Sigmoid colon (tissue), 6 donors: ENCODE measurements at regions not wholly inside any gene's neighbourhood (a gene's known extent, or its start where the extent isn't known, plus 50 kb on each side); places are given as distances from the start of the nearest gene placed in this dataset.

ENCODE experiments used
- DNase-seq: peaks from one replicate; pipeline ENCODE4 v3.0.0-alpha.2; 2019
- H3K27ac ChIP-seq, 4 donors: fragments of 200-600 bp; sonication (generic); one replicate each; pipeline ENCODE4 v1.5.1; 2016 to 2019; ENCODE audit warnings: mild to moderate bottlenecking in 1 of 4
- H3K27me3 ChIP-seq, 3 donors: fragments of 200-600 bp; sonication (generic); one replicate each; pipeline ENCODE4 v1.5.1; 2019; ENCODE audit warnings: mild to moderate bottlenecking in 1 of 3
- H3K36me3 ChIP-seq, 4 donors: fragments of 200-600 bp; sonication (generic); one replicate each; pipeline ENCODE4 v1.5.1; 2016 to 2019
- H3K4me1 ChIP-seq, 4 donors: fragments of 200-600 bp; sonication (generic); one replicate each; pipeline ENCODE4 v1.5.1; 2017 to 2019
- H3K4me3 ChIP-seq, 4 donors: fragments of 200-600 bp; sonication (generic); one replicate each; pipeline ENCODE4 v1.5.1; 2017 to 2019; ENCODE audit warnings: mild to moderate bottlenecking in 2 of 4, moderate library complexity in 1 of 4
- H3K9me3 ChIP-seq, 4 donors: fragments of 200-600 bp in 3 of 4; sonication (generic) in 3 of 4; one replicate each; pipeline versions ENCODE4 v1.5.1 to v1.6.1; 2013 to 2019
- EP300 ChIP-seq, 4 donors: sonication (generic); formaldehyde crosslinking; IDR thresholded peaks; one replicate each; pipeline ENCODE4 v1.6.1; 2017; ENCODE audit warnings: antibody characterized with exemption in 4 of 4
- POLR2A ChIP-seq, 2 donors: fragments of 450-650 bp; IDR thresholded peaks; one replicate each; pipeline ENCODE4 v1.6.1; 2016; ENCODE audit warnings: antibody characterized with exemption in 2 of 2, mild to moderate bottlenecking in 2 of 2, moderate library complexity in 2 of 2
- POLR2AphosphoS5 ChIP-seq, 4 donors: sonication (generic); formaldehyde crosslinking; IDR thresholded peaks; one replicate each; pipeline ENCODE4 v1.6.1; 2017; ENCODE audit warnings: antibody characterized with exemption in 4 of 4
- WGBS, 2 donors: extraction: QIAGEN DNeasy Blood & Tissue Kit; methylation state at CpG; one replicate each; pipeline ENCODE4 v1.1.7; 2013; 5-methylcytosine and 5-hydroxymethylcytosine counted together
- intact Hi-C: fragments of 100-400 bp; cut with DNase I; formaldehyde crosslinking; loops from one replicate; pipeline ENCODE4 v1.15.1; 2023
- TF ChIP-seq, protein P1 (sequence below), 4 experiments: fragments of 450-650 bp in 3 of 4; fragments of 200-600 bp in 1 of 4; IDR thresholded peaks; one replicate each; pipeline ENCODE4 v1.5.1; 2016 to 2019; ENCODE audit warnings: antibody characterized with exemption in 4 of 4, mild to moderate bottlenecking in 3 of 4, moderate library complexity in 2 of 4
- donor health status: healthy with polysubstance abuse.
- donor health status: healthy.

DNA sequence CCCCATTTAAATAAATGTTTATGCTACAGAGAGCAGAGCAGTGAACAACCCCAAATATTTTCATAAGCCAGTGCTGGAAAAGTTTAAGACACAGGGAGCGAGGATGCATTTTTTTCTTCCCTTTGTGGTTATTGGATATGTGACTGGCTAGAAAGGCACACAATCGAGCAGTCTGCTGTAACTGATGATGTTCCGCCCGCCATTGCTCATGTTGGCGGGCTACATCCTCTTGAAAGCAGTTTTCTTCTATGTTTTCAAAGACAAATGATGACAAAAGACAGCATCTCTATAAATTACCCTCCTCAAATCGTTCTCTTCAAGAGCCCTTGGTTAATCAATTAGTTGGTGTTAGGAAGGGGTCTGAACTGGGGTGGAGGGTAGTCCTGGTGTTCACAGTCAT lies 269.8 kb downstream of the SKAP2 start:
- DNase-seq = no peak
- 72 to 82% methylated on average over 6 of the region's 6 CpGs for WGBS, 2 donors
- Histone ChIP-seq H3K4me3 (no peak overlapping the region), H3K4me1 (peaks cover 0 to 9% (median 4%) of the 10 kb centered on the region in 4 donors), H3K36me3 (no peaks in the 10 kb centered on the region), H3K9me3 (no peaks in the 10 kb centered on the region), H3K27ac (no peak overlapping the region), H3K27me3 (no peaks in the 10 kb centered on the region)
- no peak for TF ChIP-seq EP300 (IDR thresholded peaks at IDR 0.05)
- TF ChIP-seq POLR2A (IDR thresholded peaks at IDR 0.05) = no peak
- no peak for TF ChIP-seq POLR2AphosphoS5 (IDR thresholded peaks at IDR 0.05)
- TF ChIP-seq, protein P1, sequence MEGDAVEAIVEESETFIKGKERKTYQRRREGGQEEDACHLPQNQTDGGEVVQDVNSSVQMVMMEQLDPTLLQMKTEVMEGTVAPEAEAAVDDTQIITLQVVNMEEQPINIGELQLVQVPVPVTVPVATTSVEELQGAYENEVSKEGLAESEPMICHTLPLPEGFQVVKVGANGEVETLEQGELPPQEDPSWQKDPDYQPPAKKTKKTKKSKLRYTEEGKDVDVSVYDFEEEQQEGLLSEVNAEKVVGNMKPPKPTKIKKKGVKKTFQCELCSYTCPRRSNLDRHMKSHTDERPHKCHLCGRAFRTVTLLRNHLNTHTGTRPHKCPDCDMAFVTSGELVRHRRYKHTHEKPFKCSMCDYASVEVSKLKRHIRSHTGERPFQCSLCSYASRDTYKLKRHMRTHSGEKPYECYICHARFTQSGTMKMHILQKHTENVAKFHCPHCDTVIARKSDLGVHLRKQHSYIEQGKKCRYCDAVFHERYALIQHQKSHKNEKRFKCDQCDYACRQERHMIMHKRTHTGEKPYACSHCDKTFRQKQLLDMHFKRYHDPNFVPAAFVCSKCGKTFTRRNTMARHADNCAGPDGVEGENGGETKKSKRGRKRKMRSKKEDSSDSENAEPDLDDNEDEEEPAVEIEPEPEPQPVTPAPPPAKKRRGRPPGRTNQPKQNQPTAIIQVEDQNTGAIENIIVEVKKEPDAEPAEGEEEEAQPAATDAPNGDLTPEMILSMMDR (IDR thresholded peaks at IDR 0.05) = no peak
- intact Hi-C loops = no loop called here

- intact Hi-C loops = no loop called here
- 79 to 90% methylated on average over 2 of the region's 2 CpGs for WGBS, 2 donors
- TF ChIP-seq EP300 (IDR thresholded peaks at IDR 0.05) (no peak), POLR2A (IDR thresholded peaks at IDR 0.05) (no peak), POLR2AphosphoS5 (IDR thresholded peaks at IDR 0.05) (no peak)
- TF ChIP-seq, protein P1 (IDR thresholded peaks at IDR 0.05) = no peak
- DNase-seq = no peak
- no peak overlapping the region for H3K4me3 ChIP-seq
- H3K36me3 ChIP-seq = no peaks in the 10 kb centered on the region
- H3K4me1 ChIP-seq = peaks cover 0 to 2% (median 0%) of the 10 kb centered on the region in 4 donors
- H3K9me3 ChIP-seq = no peaks in the 10 kb centered on the region
- no peak overlapping the region for H3K27ac ChIP-seq
- H3K27me3 ChIP-seq = no peaks in the 10 kb centered on the region
These were observed 265.5 kb downstream of the SKAP2 start for GRCh38 chr7:26598867-26599266.

GRCh38 chr7:26599982-26600381 lies 264.4 kb downstream of the SKAP2 start:
- Histone ChIP-seq H3K27ac (no peak overlapping the region), H3K9me3 (no peaks in the 10 kb centered on the region), H3K27me3 (no peaks in the 10 kb centered on the region), H3K36me3 (no peaks in the 10 kb centered on the region), H3K4me1 (no peaks in the 10 kb centered on the region), H3K4me3 (no peak overlapping the region)
- TF ChIP-seq POLR2A (IDR thresholded peaks at IDR 0.05) = no peak
- no peak for DNase-seq
- intact Hi-C loops = no loop called here
- WGBS, 2 donors = 88 to 93% methylated on average over 7 of the region's 7 CpGs

DNA sequence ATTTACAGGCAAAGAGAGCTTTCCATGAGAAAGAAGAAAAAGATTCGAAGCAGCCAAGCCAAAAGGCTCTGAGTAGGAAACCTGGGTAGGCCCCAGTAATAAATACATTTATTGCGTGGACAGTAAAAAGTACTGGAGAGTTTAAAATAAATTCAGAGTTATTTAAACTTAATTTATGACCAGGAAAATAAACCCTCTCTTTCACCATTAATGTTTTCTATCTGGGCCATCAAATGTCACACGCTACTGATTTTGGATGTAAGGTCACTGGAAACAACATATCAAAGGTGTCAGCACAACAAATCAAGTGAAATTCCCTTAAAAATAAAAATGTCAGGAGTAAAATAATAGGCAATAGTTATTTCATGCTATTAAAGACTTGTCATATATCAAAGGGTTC lies 264.0 kb downstream of the SKAP2 start:
- H3K27ac ChIP-seq = no peak overlapping the region
- H3K36me3 ChIP-seq = no peaks in the 10 kb centered on the region
- no peaks in the 10 kb centered on the region for H3K27me3 ChIP-seq
- no peak for DNase-seq
- no peak for TF ChIP-seq EP300 (IDR thresholded peaks at IDR 0.05)
- TF ChIP-seq POLR2A (IDR thresholded peaks at IDR 0.05) = no peak
- TF ChIP-seq, protein P1 (IDR thresholded peaks at IDR 0.05) = no peak
- no peak for TF ChIP-seq POLR2AphosphoS5 (IDR thresholded peaks at IDR 0.05)
- H3K9me3 ChIP-seq = no peaks in the 10 kb centered on the region
- H3K4me3 ChIP-seq = no peak overlapping the region
- intact Hi-C loops = no loop called here
- WGBS, 2 donors = 78 to 95% methylated on average over 3 of the region's 3 CpGs
- no peaks in the 10 kb centered on the region for H3K4me1 ChIP-seq

DNA sequence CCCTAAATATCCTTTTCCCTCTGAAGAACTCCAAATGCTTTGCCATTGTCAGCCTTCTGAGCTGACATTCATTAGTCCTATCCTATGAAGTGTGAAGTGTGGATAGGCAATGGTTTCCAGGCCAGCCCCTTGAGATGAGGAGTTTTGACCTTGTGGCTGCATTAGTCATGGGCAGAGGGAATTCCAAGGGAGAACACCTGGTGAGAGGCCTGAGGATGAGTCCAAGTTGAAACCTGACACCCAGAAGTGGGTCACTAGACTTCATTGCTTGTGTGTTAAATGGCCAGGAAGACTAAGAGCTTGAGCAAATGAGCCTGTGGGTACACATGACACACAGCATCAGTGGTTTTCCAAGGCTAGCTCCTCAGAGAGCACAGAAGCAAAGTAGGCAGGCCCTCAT lies 260.8 kb downstream of the SKAP2 start:
- Histone ChIP-seq H3K36me3 (no peaks in the 10 kb centered on the region), H3K27me3 (no peaks in the 10 kb centered on the region), H3K27ac (no peak overlapping the region), H3K9me3 (no peaks in the 10 kb centered on the region), H3K4me1 (no peaks in the 10 kb centered on the region), H3K4me3 (no peak overlapping the region)
- no peak for TF ChIP-seq POLR2A (IDR thresholded peaks at IDR 0.05)
- TF ChIP-seq, protein P1 (IDR thresholded peaks at IDR 0.05) = no peak
- DNase-seq = no peak
- intact Hi-C loops = no loop called here
